ENCODE measurements at regions not wholly inside any gene's neighbourhood (a gene's known extent, or its start where the extent isn't known, plus 50 kb on each side); places are given as distances from the start of the nearest gene placed in this dataset.

- peaks cover 1% of the 10 kb centered on the region for H3K27me3 Mint-ChIP-seq
- no peaks in the 10 kb centered on the region for H3K9me3 Mint-ChIP-seq
- H3K36me3 Mint-ChIP-seq = no peaks in the 10 kb centered on the region
Observed at GRCh38 chr7:106482091-106482490, 178.9 kb downstream of the CCDC71L start.

DNA sequence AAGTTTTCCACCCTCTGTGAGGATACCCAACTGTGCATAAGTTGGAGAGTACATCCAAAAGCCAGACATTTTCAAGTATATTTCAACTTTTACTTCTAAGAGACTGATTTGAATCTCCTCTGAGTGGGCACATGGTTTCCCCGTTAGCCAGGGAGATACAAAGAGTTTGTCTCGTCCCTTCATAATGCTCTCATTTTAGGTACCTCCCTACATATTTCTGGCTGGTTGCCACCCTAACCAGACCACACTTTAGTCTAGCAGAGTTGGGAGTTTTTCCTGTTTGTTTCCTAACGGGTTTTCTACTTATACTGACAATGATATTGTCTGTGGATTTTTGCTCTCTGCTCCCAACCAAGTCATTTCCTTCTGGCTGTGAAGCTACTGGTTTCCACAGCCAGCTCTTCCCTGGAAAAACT lies 180.3 kb downstream of the CCDC71L start:
- no peaks in the 10 kb centered on the region for H3K4me1 Mint-ChIP-seq
- no peak for ATAC-seq (ENCODE audit: low read depth)
- DNase-seq (ENCODE audit: low spot score in 2 of 2) = no peak

More at GRCh38 chr7:106482091-106482490, 178.9 kb downstream of the CCDC71L start:
- ATAC-seq (ENCODE audit: low read depth) = no peak
- DNase-seq (ENCODE audit: low spot score in 2 of 2) = no peak
- H3K4me3 Mint-ChIP-seq = no peak overlapping the region
- no peak overlapping the region for H3K27ac Mint-ChIP-seq
- H3K4me1 Mint-ChIP-seq = no peaks in the 10 kb centered on the region

DNA sequence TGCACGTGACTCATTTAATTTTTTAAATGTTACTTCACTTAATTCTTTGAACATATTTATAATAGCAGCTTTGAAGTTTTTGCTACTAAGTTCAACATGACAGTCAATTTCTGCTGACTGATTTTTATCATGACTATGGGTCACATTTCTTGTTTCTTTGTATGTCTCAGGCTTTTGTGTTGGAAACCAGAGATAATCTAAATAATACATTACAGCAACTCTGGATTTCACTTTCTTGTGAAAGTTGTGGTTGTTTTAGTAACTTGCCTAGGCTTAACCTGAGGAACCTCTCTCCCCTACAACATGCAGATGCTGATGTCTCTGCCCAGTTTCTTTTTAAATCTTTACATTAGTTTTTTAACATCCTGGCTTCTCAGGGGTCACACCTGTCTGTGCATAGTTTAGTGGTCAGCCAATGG lies 180.8 kb downstream of the CCDC71L start:
- DNase-seq (ENCODE audit: low spot score in 2 of 2) = no peak
- Mint-ChIP-seq H3K9me3 (no peaks in the 10 kb centered on the region), H3K27me3 (peaks cover under 1% of the 10 kb centered on the region), H3K27ac (no peak overlapping the region), H3K4me1 (no peaks in the 10 kb centered on the region), H3K4me3 (no peak overlapping the region), H3K36me3 (no peaks in the 10 kb centered on the region)
- ATAC-seq (ENCODE audit: low read depth) = no peak

More for the DNA sequence above, 180.3 kb downstream of the CCDC71L start:
- H3K4me3 Mint-ChIP-seq = no peak overlapping the region
- H3K9me3 Mint-ChIP-seq = no peaks in the 10 kb centered on the region
- no peaks in the 10 kb centered on the region for H3K27me3 Mint-ChIP-seq
- no peaks in the 10 kb centered on the region for H3K36me3 Mint-ChIP-seq
- no peak overlapping the region for H3K27ac Mint-ChIP-seq

- no peaks in the 10 kb centered on the region for H3K36me3 Mint-ChIP-seq
- no peak for DNase-seq (ENCODE audit: low spot score in 2 of 2)
- H3K4me1 Mint-ChIP-seq = no peaks in the 10 kb centered on the region
- no peak overlapping the region for H3K4me3 Mint-ChIP-seq
- no peak overlapping the region for H3K27ac Mint-ChIP-seq
- ATAC-seq (ENCODE audit: low read depth) = no peak
- H3K9me3 Mint-ChIP-seq = no peaks in the 10 kb centered on the region
- H3K27me3 Mint-ChIP-seq = peaks cover 2% of the 10 kb centered on the region
Observed at GRCh38 chr7:106476751-106477150, 184.2 kb downstream of the CCDC71L start.

DNA sequence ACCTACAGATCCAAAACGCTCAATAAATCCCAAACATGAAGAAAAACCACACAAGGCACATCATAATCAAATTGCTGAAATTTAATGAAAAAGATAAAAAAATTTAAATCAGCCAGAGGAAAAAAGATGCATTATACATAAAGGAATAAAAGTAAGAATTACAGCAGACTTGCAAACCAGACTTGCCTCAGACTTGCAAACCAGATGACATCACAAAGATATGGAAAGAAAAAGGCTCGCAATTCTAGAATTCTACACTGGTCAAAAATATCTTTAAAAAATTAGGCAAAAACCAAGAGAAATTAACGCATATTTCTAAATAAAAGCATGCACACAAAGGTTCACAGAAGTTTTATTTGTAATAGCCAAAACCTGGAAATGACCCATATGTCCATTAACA lies 188.0 kb upstream of the NAMPT start:
- no peak overlapping the region for H3K4me3 Mint-ChIP-seq
- ATAC-seq (ENCODE audit: low read depth) = no peak
- H3K36me3 Mint-ChIP-seq = no peaks in the 10 kb centered on the region
- no peaks in the 10 kb centered on the region for H3K4me1 Mint-ChIP-seq
- H3K9me3 Mint-ChIP-seq = no peaks in the 10 kb centered on the region
- H3K27ac Mint-ChIP-seq = no peak overlapping the region
- H3K27me3 Mint-ChIP-seq = peaks cover 4% of the 10 kb centered on the region
- DNase-seq (ENCODE audit: low spot score in 2 of 2) = no peak

GRCh38 chr7:106471686-106472440 lies 187.1 kb upstream of the NAMPT start:
- ATAC-seq (ENCODE audit: low read depth) = no peak
- H3K27ac Mint-ChIP-seq = no peak overlapping the region

DNA sequence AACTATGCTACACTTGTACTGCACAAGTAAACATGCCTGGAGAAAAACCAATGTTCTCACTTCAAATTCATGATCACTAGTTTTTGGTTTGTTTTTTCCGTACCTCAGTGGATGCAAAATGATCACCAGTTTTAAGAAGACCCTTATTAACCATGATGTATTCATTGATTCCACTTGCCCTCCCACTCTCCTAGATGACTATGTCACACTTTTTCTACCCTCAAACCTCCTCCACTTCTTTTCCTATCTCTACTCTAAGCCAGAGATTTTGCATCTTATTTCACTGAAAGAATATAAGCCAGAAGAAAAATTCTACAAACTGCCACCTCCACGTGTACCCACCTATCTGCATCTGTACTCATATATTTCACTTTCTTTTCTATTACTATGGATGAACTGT lies 186.2 kb upstream of the NAMPT start:
- DNase-seq (ENCODE audit: low spot score in 2 of 2) = no peak
- no peak for ATAC-seq (ENCODE audit: low read depth)
- Mint-ChIP-seq H3K4me3 (no peak overlapping the region), H3K27me3 (peaks cover 4% of the 10 kb centered on the region), H3K27ac (no peak overlapping the region), H3K9me3 (no peaks in the 10 kb centered on the region), H3K4me1 (peaks cover 4% of the 10 kb centered on the region), H3K36me3 (no peaks in the 10 kb centered on the region)

More at GRCh38 chr7:106471686-106472440, 187.1 kb upstream of the NAMPT start:
- H3K9me3 Mint-ChIP-seq = no peaks in the 10 kb centered on the region
- no peak for DNase-seq (ENCODE audit: low spot score in 2 of 2)
- H3K36me3 Mint-ChIP-seq = no peaks in the 10 kb centered on the region
- H3K27me3 Mint-ChIP-seq = peaks cover 4% of the 10 kb centered on the region
- no peaks in the 10 kb centered on the region for H3K4me1 Mint-ChIP-seq
- no peak overlapping the region for H3K4me3 Mint-ChIP-seq

- no peak for ATAC-seq (ENCODE audit: low read depth)
- H3K4me1 Mint-ChIP-seq = peaks cover 18% of the 10 kb centered on the region
- H3K9me3 Mint-ChIP-seq = no peaks in the 10 kb centered on the region
- no peaks in the 10 kb centered on the region for H3K36me3 Mint-ChIP-seq
- H3K27me3 Mint-ChIP-seq = peaks cover 3% of the 10 kb centered on the region
- H3K4me3 Mint-ChIP-seq = no peak overlapping the region
- H3K27ac Mint-ChIP-seq = no peak overlapping the region
- no peak for DNase-seq (ENCODE audit: low spot score in 2 of 2)
Observed at GRCh38 chr7:106466867-106467266, 182.1 kb upstream of the NAMPT start.

DNA sequence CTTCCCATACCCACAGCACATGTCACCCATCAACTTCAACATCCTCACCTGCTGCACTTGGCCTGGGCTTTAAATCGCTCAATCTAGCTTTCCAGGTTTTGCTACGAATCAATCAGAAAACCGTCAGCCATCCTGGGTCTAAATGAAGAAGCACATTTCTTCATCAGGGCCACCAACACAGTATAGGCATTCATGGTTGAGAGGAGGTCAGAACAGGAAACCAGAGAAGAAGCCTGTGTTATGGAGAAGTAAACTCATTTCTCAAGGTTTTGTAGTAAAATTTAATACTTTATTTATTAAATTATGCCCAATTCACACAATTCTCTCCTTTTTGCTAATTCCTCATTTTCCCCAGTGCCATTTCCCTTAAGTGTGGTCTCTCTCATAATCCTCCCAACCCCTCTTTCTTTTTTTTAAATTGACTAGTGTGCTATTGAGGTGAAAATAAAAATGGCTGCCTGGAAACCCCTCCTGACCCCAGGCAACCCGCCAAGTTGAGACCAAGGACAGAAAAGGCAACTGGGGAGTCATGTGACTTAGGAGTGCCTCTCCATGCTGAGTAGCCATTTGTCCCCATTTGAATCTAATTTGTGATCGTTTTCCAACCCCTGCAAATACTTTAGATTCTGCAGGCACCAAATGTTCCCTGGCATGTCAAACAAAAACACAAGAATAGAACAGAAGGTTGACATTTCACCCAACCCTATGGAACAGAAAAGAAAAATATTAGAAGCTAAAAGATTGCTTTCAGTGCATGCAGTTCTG lies 181.1 kb upstream of the NAMPT start:
- no peaks in the 10 kb centered on the region for H3K36me3 Mint-ChIP-seq
- no peak overlapping the region for H3K4me3 Mint-ChIP-seq
- peaks cover 18% of the 10 kb centered on the region for H3K4me1 Mint-ChIP-seq
- DNase-seq (ENCODE audit: low spot score in 2 of 2) (no peak), ATAC-seq (ENCODE audit: low read depth) (peak; percentile 85)
- no peaks in the 10 kb centered on the region for H3K27me3 Mint-ChIP-seq
- peak overlapping the region; percentile 40 for H3K27ac Mint-ChIP-seq
- no peaks in the 10 kb centered on the region for H3K9me3 Mint-ChIP-seq

GRCh38 chr7:106464651-106465050 lies 179.9 kb upstream of the NAMPT start:
- Mint-ChIP-seq H3K27ac (no peak overlapping the region), H3K4me1 (peaks cover 18% of the 10 kb centered on the region), H3K9me3 (no peaks in the 10 kb centered on the region), H3K27me3 (no peaks in the 10 kb centered on the region), H3K4me3 (no peak overlapping the region), H3K36me3 (no peaks in the 10 kb centered on the region)
- ATAC-seq (ENCODE audit: low read depth) = no peak
- no peak for DNase-seq (ENCODE audit: low spot score in 2 of 2)

DNA sequence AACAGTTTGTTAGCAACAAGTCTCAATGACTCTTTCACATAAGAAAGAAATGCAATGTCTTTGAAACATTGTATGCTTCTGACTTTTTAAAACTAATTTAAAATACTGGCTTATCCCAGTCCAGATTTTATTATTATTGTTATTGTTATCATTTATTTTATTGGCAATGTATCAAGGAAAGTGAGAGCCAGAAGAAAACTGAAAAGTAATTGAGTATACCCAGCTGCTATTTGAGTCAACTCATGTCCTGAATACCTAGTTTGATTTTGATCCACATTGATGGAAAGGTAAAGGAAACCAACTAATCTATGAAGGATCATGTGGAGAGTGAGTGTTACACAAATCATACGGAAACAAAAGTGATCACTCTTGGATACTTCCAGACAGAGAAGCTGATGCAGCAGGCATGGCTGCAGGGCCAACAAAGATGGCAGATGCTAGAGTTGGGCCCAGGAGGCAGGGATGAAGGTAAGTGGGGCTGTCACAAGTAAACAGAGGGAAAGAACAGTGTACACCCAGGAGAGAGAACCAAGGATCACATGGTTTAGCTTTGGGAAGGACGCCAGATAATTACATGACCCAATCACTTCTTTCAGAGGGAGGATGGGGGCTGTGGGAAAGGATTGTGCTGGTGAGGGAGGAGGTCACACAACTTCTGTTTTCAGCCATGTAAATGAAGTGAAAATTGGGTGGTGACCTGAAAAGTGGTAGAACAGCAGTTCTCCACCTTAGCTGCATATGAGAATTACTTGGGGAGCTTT lies 179.2 kb upstream of the NAMPT start:
- DNase-seq (ENCODE audit: low spot score in 2 of 2) (no peak), ATAC-seq (ENCODE audit: low read depth) (no peak)
- H3K27ac Mint-ChIP-seq = no peak overlapping the region
- no peaks in the 10 kb centered on the region for H3K36me3 Mint-ChIP-seq
- no peaks in the 10 kb centered on the region for H3K27me3 Mint-ChIP-seq
- no peak overlapping the region for H3K4me3 Mint-ChIP-seq
- H3K4me1 Mint-ChIP-seq = peaks cover 18% of the 10 kb centered on the region
- no peaks in the 10 kb centered on the region for H3K9me3 Mint-ChIP-seq

DNA sequence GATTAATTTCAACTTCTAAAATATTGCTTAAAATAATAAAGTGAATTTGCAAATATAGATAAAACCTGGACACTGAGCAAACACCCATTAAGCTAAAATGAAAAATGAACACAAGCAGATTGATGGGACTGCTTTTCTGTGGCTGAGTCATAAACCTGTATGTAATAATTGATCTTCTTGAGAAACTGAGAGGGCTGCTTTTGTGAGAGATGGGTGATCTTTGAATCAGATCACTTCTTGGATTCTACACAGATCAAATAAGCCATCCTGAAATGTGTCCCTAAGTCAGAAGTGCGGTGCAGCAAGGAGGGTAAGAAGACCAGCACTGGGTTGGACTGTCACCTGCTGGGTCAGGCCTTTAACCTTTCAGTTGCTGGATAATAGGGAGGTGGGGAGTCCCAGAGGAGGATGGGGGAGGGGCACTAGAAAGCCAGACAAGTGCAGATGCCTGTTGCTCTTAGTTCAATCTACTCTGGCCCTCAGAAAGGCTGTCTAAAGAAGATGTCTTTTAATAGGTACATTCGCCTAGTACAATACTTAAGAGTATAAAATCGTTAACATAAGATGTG lies 178.2 kb upstream of the NAMPT start:
- Mint-ChIP-seq H3K27ac (no peak overlapping the region), H3K4me1 (peaks cover 18% of the 10 kb centered on the region), H3K36me3 (peaks cover 4% of the 10 kb centered on the region), H3K4me3 (no peak overlapping the region), H3K9me3 (peaks cover 8% of the 10 kb centered on the region), H3K27me3 (no peaks in the 10 kb centered on the region)
- DNase-seq (ENCODE audit: low spot score in 2 of 2) (no peak), ATAC-seq (ENCODE audit: low read depth) (no peak)

DNA sequence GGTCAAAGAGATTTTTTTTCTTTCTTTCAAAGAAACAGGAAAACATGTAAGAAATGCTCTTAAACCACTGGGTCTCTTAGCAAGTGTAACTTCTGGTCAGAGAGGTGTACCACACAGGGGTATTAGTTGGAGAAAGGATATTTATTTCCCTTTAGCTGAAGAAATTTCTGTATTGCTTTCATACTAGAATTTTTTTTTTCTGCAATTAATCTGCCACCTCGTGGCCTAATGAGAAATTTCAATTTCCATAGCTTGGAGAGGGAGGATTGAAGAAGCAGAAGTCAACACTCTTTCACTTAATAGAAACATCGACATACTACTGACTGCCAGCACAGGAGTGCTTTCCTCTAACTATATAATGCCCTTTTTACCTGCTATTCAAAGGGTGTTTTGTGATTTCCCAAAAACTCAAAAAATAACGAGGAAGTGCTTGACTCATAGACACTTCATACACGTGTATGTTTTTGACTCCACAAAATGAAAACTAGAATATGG lies 177.6 kb upstream of the NAMPT start:
- DNase-seq (ENCODE audit: low spot score in 2 of 2) (peak in 1 of 2 donors; percentile 35), ATAC-seq (ENCODE audit: low read depth) (peak; percentile 69)
- Mint-ChIP-seq H3K36me3 (peaks cover 4% of the 10 kb centered on the region), H3K27me3 (no peaks in the 10 kb centered on the region), H3K4me1 (peaks cover 18% of the 10 kb centered on the region), H3K4me3 (no peak overlapping the region), H3K9me3 (peaks cover 8% of the 10 kb centered on the region), H3K27ac (no peak overlapping the region)

Measured in memory B cell (primary cell).